Activated CD8-positive, alpha-beta T cell treated with anti-CD3 and anti-CD28 coated beads for 36 hours (primary cell): ENCODE measurements at regions not wholly inside any gene's neighbourhood (a gene's known extent, or its start where the extent isn't known, plus 50 kb on each side); places are given as distances from the start of the nearest gene placed in this dataset.

Source experiments
- ATAC-seq: fragments of 200-7000 bp; cut with Tn5 transposase; one replicate; pipeline ENCODE4 v1.10.0; 2021; ENCODE audit warnings: mild to moderate bottlenecking, moderate library complexity
- CTCF ChIA-PET: fragments of 350-600 bp; sonication (Branson Sonifier 250); formaldehyde crosslinking; loops from one replicate; lab custom pipeline; 2021; ENCODE audit warnings: antibody characterized with exemption; lab: Charles Lee
- POLR2A ChIA-PET: fragments of 350-600 bp; sonication (Branson Sonifier 250); formaldehyde crosslinking; loops from one replicate; lab custom pipeline; 2021; ENCODE audit warnings: antibody characterized with exemption; lab: Charles Lee
- DNase-seq: peaks from one replicate; pipeline ENCODE4 v3.0.0-alpha.2; 2020
- H3K27ac Mint-ChIP-seq: one replicate; pipeline ENCODE4 v1.8.0; 2021; ENCODE audit warnings: mild to moderate bottlenecking, mixed read lengths
- H3K27me3 Mint-ChIP-seq: one replicate; pipeline ENCODE4 v1.8.0; 2021; ENCODE audit warnings: mixed read lengths
- H3K36me3 Mint-ChIP-seq: one replicate; pipeline ENCODE4 v1.8.0; 2021; ENCODE audit warnings: low read depth, mixed read lengths
- H3K4me1 Mint-ChIP-seq: one replicate; pipeline ENCODE4 v1.8.0; 2021; ENCODE audit warnings: low read depth, mixed read lengths
- H3K4me3 Mint-ChIP-seq: one replicate; pipeline ENCODE4 v1.8.0; 2021; ENCODE audit warnings: mild to moderate bottlenecking, moderate library complexity, mixed read lengths
- H3K9me3 Mint-ChIP-seq: one replicate; pipeline ENCODE4 v1.8.0; 2021; ENCODE audit warnings: mixed read lengths
- intact Hi-C: fragments of 100-400 bp; cut with micrococcal nuclease; formaldehyde crosslinking; loops from one replicate; pipeline ENCODE4 v1.10.0; 2022
- TF ChIP-seq, protein P1 (sequence below): fragments of 200-600 bp; IDR thresholded peaks from one replicate; pipeline ENCODE4 v1.8.0; 2022; ENCODE audit warnings: antibody characterized with exemption, mild to moderate bottlenecking

DNA sequence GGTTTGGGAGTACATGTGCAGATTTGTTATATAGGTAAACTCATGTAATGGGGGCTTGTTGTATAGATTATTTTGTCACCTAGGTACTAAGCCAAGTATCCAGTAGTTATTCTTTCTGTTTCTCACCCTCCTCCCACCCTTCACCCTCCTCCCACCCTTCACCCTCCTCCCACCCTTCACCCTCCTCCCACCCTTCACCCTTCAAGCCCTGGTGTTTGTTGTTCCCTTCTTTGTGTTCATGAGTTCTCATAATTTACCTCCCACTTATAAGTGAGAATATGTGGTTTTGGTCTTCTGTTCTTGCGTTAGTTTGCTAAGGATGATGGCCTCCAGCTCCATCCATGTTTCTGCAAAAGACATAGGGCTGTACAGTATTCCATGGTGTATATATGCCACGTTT, 58.7 kb upstream of the OR10AD1 start:
- Mint-ChIP-seq H3K36me3 (no peaks in the 10 kb centered on the region), H3K9me3 (no peaks in the 10 kb centered on the region), H3K4me1 (no peaks in the 10 kb centered on the region), H3K27me3 (peaks cover 3% of the 10 kb centered on the region), H3K27ac (no peak overlapping the region), H3K4me3 (no peak overlapping the region)
- TF ChIP-seq, protein P1, sequence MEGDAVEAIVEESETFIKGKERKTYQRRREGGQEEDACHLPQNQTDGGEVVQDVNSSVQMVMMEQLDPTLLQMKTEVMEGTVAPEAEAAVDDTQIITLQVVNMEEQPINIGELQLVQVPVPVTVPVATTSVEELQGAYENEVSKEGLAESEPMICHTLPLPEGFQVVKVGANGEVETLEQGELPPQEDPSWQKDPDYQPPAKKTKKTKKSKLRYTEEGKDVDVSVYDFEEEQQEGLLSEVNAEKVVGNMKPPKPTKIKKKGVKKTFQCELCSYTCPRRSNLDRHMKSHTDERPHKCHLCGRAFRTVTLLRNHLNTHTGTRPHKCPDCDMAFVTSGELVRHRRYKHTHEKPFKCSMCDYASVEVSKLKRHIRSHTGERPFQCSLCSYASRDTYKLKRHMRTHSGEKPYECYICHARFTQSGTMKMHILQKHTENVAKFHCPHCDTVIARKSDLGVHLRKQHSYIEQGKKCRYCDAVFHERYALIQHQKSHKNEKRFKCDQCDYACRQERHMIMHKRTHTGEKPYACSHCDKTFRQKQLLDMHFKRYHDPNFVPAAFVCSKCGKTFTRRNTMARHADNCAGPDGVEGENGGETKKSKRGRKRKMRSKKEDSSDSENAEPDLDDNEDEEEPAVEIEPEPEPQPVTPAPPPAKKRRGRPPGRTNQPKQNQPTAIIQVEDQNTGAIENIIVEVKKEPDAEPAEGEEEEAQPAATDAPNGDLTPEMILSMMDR = no peak
- intact Hi-C loops = no loop called here
- DNase-seq = no peak
- ChIA-PET CTCF (no interaction called here), POLR2A (no interaction called here)
- ATAC-seq = no peak
